Fibroblast of lung (primary cell): ENCODE measurements at regions not wholly inside any gene's neighbourhood (a gene's known extent, or its start where the extent isn't known, plus 50 kb on each side); places are given as distances from the start of the nearest gene placed in this dataset.

Experiments used
- DNase-seq, 2 donors: peaks; one replicate each; pipeline versions ENCODE4 v3.0.0 to v3.0.0-alpha.2; 2010; ENCODE audit warnings: low read depth in 2 of 2
- H2AFZ ChIP-seq: 2 replicates; pipeline ENCODE4 v1.5.1; 2012; ENCODE audit warnings: low read length, control low read depth, inconsistent platforms
- H3K27ac ChIP-seq: 2 replicates; pipeline ENCODE4 v1.5.1; 2011; ENCODE audit warnings: low read length, control low read depth; ENCODE audit not compliant: insufficient read depth
- H3K27me3 ChIP-seq: 2 replicates; pipeline ENCODE4 v1.5.1; 2011; ENCODE audit warnings: mild to moderate bottlenecking, low read length; ENCODE audit not compliant: control insufficient read depth, insufficient read depth
- H3K36me3 ChIP-seq: 2 replicates; pipeline ENCODE4 v1.5.1; 2011; ENCODE audit warnings: low read length; ENCODE audit not compliant: control insufficient read depth, insufficient read depth
- H3K4me1 ChIP-seq: 2 replicates; pipeline ENCODE4 v1.5.1; 2011; ENCODE audit warnings: low read length; ENCODE audit not compliant: control insufficient read depth, insufficient read depth; ENCODE audit errors: extremely low read depth
- H3K4me2 ChIP-seq: 2 replicates; pipeline ENCODE4 v1.5.1; 2011; ENCODE audit warnings: low read length, control low read depth; ENCODE audit not compliant: insufficient read depth; ENCODE audit errors: extremely low read depth
- H3K4me3 ChIP-seq, 4 experiments: fragments of 200-600 bp in 1 of 4; sonication (generic) in 1 of 4; replicated peaks in 1 of 4; 2 replicates each; pipeline ENCODE4 v1.5.1; 2011 to 2016; ENCODE audit warnings: low read length in 4 of 4, low read depth in 3 of 4, mild to moderate bottlenecking in 3 of 4, control low read depth in 2 of 4, inconsistent platforms in 1 of 4, mixed read lengths in 1 of 4; ENCODE audit not compliant: insufficient read depth in 1 of 4; ENCODE audit errors: control extremely low read depth in 1 of 4
- H3K79me2 ChIP-seq: 2 replicates; pipeline ENCODE4 v1.5.1; 2012; ENCODE audit warnings: mild to moderate bottlenecking, low read length, inconsistent platforms; ENCODE audit not compliant: control insufficient read depth, insufficient read depth
- H3K9ac ChIP-seq: 2 replicates; pipeline ENCODE4 v1.5.1; 2011; ENCODE audit warnings: mild to moderate bottlenecking, low read length, control low read depth; ENCODE audit not compliant: insufficient read depth
- H3K9me3 ChIP-seq: 2 replicates; pipeline ENCODE4 v1.5.1; 2012; ENCODE audit warnings: low read depth, low read length; ENCODE audit not compliant: control insufficient read depth, insufficient read depth
- H4K20me1 ChIP-seq: 2 replicates; pipeline ENCODE4 v1.5.1; 2011; ENCODE audit warnings: low read length; ENCODE audit not compliant: control insufficient read depth, insufficient read depth; ENCODE audit errors: extremely low read depth
- EZH2 ChIP-seq: IDR thresholded peaks from 2 replicates; pipeline ENCODE4 v1.5.1; 2012; ENCODE audit warnings: low read length, control low read depth, mild to moderate bottlenecking; ENCODE audit errors: missing control alignments
- TF ChIP-seq, protein P1 (sequence below), 2 donors: IDR thresholded peaks in 1 of 2; conservative IDR thresholded peaks in 1 of 2; 1 replicate in 1 of 2; 2 replicates in 1 of 2; pipeline ENCODE4 v1.5.1; 2011 to 2012; ENCODE audit warnings: low read length in 2 of 2, control low read depth in 1 of 2, inconsistent platforms in 1 of 2, low read depth in 1 of 2, mild to moderate bottlenecking in 1 of 2

DNA sequence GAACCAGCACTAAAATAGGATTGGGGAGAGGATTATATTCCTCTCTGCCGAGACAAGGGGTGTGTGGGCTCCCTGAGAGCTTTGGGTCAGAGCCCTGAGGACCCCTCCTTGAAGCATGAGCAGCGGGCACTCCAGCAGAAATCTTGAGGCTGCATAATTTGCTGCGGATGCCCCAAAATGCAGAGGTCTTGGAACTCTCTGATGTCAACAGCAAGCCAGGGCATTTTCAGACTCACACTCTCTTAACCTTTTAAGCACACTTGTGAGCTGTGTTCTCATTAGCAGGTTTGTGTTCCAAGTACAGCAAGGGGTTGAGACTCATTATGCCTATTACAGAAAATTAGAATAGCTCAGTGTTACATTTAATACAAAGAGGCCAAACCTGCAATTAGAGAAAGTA, 513.0 kb upstream of the ADAMTS16 start:
- no peaks in the 10 kb centered on the region for H3K79me2 ChIP-seq
- DNase-seq, result no peak
- no peak overlapping the region for H3K4me3 ChIP-seq
- H3K9ac ChIP-seq, result no peak overlapping the region
- TF ChIP-seq, protein P1, sequence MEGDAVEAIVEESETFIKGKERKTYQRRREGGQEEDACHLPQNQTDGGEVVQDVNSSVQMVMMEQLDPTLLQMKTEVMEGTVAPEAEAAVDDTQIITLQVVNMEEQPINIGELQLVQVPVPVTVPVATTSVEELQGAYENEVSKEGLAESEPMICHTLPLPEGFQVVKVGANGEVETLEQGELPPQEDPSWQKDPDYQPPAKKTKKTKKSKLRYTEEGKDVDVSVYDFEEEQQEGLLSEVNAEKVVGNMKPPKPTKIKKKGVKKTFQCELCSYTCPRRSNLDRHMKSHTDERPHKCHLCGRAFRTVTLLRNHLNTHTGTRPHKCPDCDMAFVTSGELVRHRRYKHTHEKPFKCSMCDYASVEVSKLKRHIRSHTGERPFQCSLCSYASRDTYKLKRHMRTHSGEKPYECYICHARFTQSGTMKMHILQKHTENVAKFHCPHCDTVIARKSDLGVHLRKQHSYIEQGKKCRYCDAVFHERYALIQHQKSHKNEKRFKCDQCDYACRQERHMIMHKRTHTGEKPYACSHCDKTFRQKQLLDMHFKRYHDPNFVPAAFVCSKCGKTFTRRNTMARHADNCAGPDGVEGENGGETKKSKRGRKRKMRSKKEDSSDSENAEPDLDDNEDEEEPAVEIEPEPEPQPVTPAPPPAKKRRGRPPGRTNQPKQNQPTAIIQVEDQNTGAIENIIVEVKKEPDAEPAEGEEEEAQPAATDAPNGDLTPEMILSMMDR (conservative IDR thresholded peaks at IDR 0.05 in 1 of 2, IDR thresholded peaks at IDR 0.05 in 1 of 2; ENCODE audit: low read depth in 1 of 2, low read length in 2 of 2), result no peak
- no peak for TF ChIP-seq EZH2
- no peak overlapping the region for H3K27ac ChIP-seq
- H3K4me1 ChIP-seq, result no peaks in the 10 kb centered on the region
- H3K9me3 ChIP-seq, result no peaks in the 10 kb centered on the region
- H3K27me3 ChIP-seq, result no peaks in the 10 kb centered on the region
- H4K20me1 ChIP-seq, result no peaks in the 10 kb centered on the region
- no peak overlapping the region for H2AFZ ChIP-seq
- no peak overlapping the region for H3K4me2 ChIP-seq
- H3K36me3 ChIP-seq, result no peaks in the 10 kb centered on the region

- no peaks in the 10 kb centered on the region for H3K9me3 ChIP-seq
- no peak overlapping the region for H3K4me3 ChIP-seq
- no peak for DNase-seq
- H3K27ac ChIP-seq, result no peak overlapping the region
- H3K27me3 ChIP-seq, result no peaks in the 10 kb centered on the region
- H4K20me1 ChIP-seq, result no peaks in the 10 kb centered on the region
- H3K79me2 ChIP-seq, result no peaks in the 10 kb centered on the region
- H2AFZ ChIP-seq, result no peak overlapping the region
- no peaks in the 10 kb centered on the region for H3K36me3 ChIP-seq
- H3K4me2 ChIP-seq, result no peak overlapping the region
- TF ChIP-seq, protein P1 (conservative IDR thresholded peaks at IDR 0.05 in 1 of 2, IDR thresholded peaks at IDR 0.05 in 1 of 2; ENCODE audit: low read depth in 1 of 2, low read length in 2 of 2), result no peak
- no peak for TF ChIP-seq EZH2
- no peak overlapping the region for H3K9ac ChIP-seq
- no peaks in the 10 kb centered on the region for H3K4me1 ChIP-seq
Measured at GRCh38 chr5:4627929-4628328, 512.2 kb upstream of the ADAMTS16 start.

DNA sequence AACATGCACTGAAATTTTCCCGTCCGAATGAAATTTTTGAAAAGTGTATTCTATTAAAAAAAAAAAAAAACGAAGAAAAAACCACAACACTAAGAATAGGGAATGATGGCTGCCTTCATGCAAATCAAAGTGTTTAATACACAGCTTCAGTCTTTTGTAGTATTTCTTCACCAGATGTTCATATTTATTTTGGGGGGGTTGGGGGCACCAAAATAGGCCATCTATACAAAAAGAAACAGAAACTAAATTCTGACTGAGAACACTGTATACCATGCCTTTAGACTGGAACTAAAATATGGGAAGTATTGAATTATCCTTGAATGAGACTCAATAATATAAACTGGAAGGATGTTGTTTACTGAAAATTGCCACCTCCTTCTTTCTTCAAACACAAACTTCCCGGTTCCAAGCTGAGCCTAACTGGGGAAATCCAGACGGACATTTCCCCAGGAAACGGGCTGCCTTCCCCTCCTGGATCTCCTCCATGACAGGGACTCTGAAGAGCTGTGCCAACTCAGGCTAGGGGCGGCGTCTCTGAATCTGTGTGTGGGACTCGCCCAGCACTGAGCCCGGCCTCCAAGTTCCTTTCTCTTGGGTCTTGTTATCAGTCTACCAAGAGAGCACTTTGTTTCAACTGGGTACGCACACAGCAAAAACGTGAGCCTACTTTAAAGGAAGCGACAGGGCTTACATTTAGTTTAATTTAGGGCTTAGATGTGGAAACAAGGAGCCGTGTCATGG, 511.3 kb upstream of the ADAMTS16 start:
- H3K4me3 ChIP-seq, result no peak overlapping the region
- no peaks in the 10 kb centered on the region for H3K4me1 ChIP-seq
- DNase-seq, result no peak
- H4K20me1 ChIP-seq, result no peaks in the 10 kb centered on the region
- H3K36me3 ChIP-seq, result no peaks in the 10 kb centered on the region
- H3K27ac ChIP-seq, result no peak overlapping the region
- H3K9me3 ChIP-seq, result no peaks in the 10 kb centered on the region
- no peak overlapping the region for H3K9ac ChIP-seq
- H3K27me3 ChIP-seq, result no peaks in the 10 kb centered on the region
- TF ChIP-seq, protein P1 (conservative IDR thresholded peaks at IDR 0.05 in 1 of 2, IDR thresholded peaks at IDR 0.05 in 1 of 2; ENCODE audit: low read depth in 1 of 2, low read length in 2 of 2), result no peak
- no peak overlapping the region for H3K4me2 ChIP-seq
- H3K79me2 ChIP-seq, result no peaks in the 10 kb centered on the region
- H2AFZ ChIP-seq, result no peak overlapping the region
